H1 (cell line): ENCODE measurements at regions not wholly inside any gene's neighbourhood (a gene's known extent, or its start where the extent isn't known, plus 50 kb on each side); places are given as distances from the start of the nearest gene placed in this dataset.

Source experiments
- CTCF ChIA-PET: fragments of 300-600 bp; sonication (Branson Sonifier 250); formaldehyde crosslinking; loops from one replicate; lab custom pipeline; 2021; ENCODE audit not compliant: partially characterized antibody; lab: Charles Lee
- POLR2A ChIA-PET: fragments of 300-600 bp; sonication (Branson Sonifier 250); formaldehyde crosslinking; loops from one replicate; lab custom pipeline; 2021; ENCODE audit warnings: inconsistent platforms; ENCODE audit not compliant: partially characterized antibody; lab: Charles Lee
- DNase-seq, 2 experiments: peaks; one replicate each; pipeline versions ENCODE4 v3.0.0 to v3.0.0-alpha.2; 2010 to 2022; ENCODE audit warnings: low spot score in 2 of 2, low read depth in 1 of 2, mixed read lengths in 1 of 2
- FAIRE-seq: peaks from 2 replicates; lab custom pipeline; 2011; peaks lifted over from hg19 to GRCh38; lab: Jason Lieb, UNC
- H2AFZ ChIP-seq: 2 replicates; pipeline ENCODE4 v1.8.1; 2012; ENCODE audit warnings: low read length, inconsistent platforms
- H2AK5ac ChIP-seq: 2 replicates; pipeline ENCODE4 v1.6.1; 2013; ENCODE audit warnings: low read depth, low read length
- H2BK120ac ChIP-seq: replicated peaks from 2 replicates; pipeline ENCODE3; 2013; ENCODE audit warnings: low read depth, low read length, inconsistent platforms
- H2BK12ac ChIP-seq: 2 replicates; pipeline ENCODE4 v1.6.1; 2013; ENCODE audit warnings: low read depth, low read length
- H2BK15ac ChIP-seq: 2 replicates; pipeline ENCODE4 v1.6.1; 2013; ENCODE audit warnings: low read length
- H2BK20ac ChIP-seq: 2 replicates; pipeline ENCODE4 v1.6.1; 2013; ENCODE audit warnings: low read length
- H2BK5ac ChIP-seq: 2 replicates; pipeline ENCODE4 v1.6.1; 2013; ENCODE audit warnings: low read depth, low read length
- H3K14ac ChIP-seq: 2 replicates; pipeline ENCODE4 v1.6.1; 2013; ENCODE audit warnings: inconsistent platforms; ENCODE audit not compliant: insufficient read length
- H3K18ac ChIP-seq: 2 replicates; pipeline ENCODE4 v1.6.1; 2013; ENCODE audit warnings: low read length; ENCODE audit errors: extremely low read depth
- H3K23ac ChIP-seq: 2 replicates; pipeline ENCODE4 v1.6.1; 2013; ENCODE audit warnings: inconsistent platforms; ENCODE audit not compliant: insufficient read length
- H3K23me2 ChIP-seq: 2 replicates; pipeline ENCODE4 v1.6.1; 2013; ENCODE audit warnings: low read depth, low read length
- H3K27ac ChIP-seq: 2 replicates; pipeline ENCODE4 v1.6.1; 2011; ENCODE audit warnings: low read depth, low read length, inconsistent platforms
- H3K27me3 ChIP-seq, 4 experiments: replicated peaks in 1 of 4; 1 replicate in 1 of 4; 2 replicates in 3 of 4; pipeline versions ENCODE4 v1.6.1 to v1.8.1; 2011 to 2013; ENCODE audit warnings: low read length in 3 of 4, mild to moderate bottlenecking in 3 of 4, inconsistent platforms in 2 of 4, mixed read lengths in 2 of 4, moderate library complexity in 1 of 4; ENCODE audit not compliant: control insufficient read depth in 3 of 4, insufficient read depth in 3 of 4; ENCODE audit errors: extremely low read depth in 1 of 4
- H3K36me3 ChIP-seq, 4 experiments: 2 replicates each; pipeline versions ENCODE4 v1.6.1 to v1.8.1; 2011 to 2013; ENCODE audit warnings: mild to moderate bottlenecking in 4 of 4, low read length in 3 of 4, moderate library complexity in 2 of 4, control low read depth in 1 of 4, inconsistent platforms in 1 of 4; ENCODE audit not compliant: insufficient read depth in 4 of 4, control insufficient read depth in 2 of 4
- H3K4ac ChIP-seq: replicated peaks from 2 replicates; pipeline ENCODE3; 2013; ENCODE audit warnings: low read length, low read depth, mixed read lengths, inconsistent platforms; ENCODE audit not compliant: insufficient read length
- H3K4me1 ChIP-seq, 4 experiments: replicated peaks in 1 of 4; 1 replicate in 1 of 4; 2 replicates in 3 of 4; pipeline versions ENCODE4 v1.6.1 to v1.8.1; 2011 to 2013; ENCODE audit warnings: low read length in 3 of 4, inconsistent platforms in 2 of 4, mixed read lengths in 1 of 4; ENCODE audit not compliant: insufficient read depth in 4 of 4, control insufficient read depth in 3 of 4
- H3K4me2 ChIP-seq, 2 experiments: 2 replicates each; pipeline versions ENCODE4 v1.6.1 to v1.8.1; 2011 to 2013; ENCODE audit warnings: low read depth in 2 of 2, low read length in 2 of 2, control low read depth in 1 of 2, inconsistent platforms in 1 of 2, mild to moderate bottlenecking in 1 of 2; ENCODE audit not compliant: insufficient read depth in 1 of 2
- H3K4me3 ChIP-seq, 4 experiments: fragments of 200-600, 300-600 bp in 1 of 4; sonication (generic), shearing (Covaris generic), sonication (Bioruptor Twin) in 1 of 4; 2 replicates each; pipeline versions ENCODE4 v1.5.1 to v1.8.1; 2011 to 2016; ENCODE audit warnings: low read length in 4 of 4, low read depth in 3 of 4, control low read depth in 2 of 4, inconsistent platforms in 2 of 4, mild to moderate bottlenecking in 2 of 4, mixed read lengths in 1 of 4, moderate library complexity in 1 of 4; ENCODE audit not compliant: insufficient read depth in 2 of 4; ENCODE audit errors: extremely low read depth in 1 of 4
- H3K56ac ChIP-seq: replicated peaks from 2 replicates; pipeline ENCODE3; 2013; ENCODE audit warnings: low read depth, mild to moderate bottlenecking, mixed read lengths, low read length, inconsistent platforms; ENCODE audit not compliant: insufficient read length
- H3K79me1 ChIP-seq: 2 replicates; pipeline ENCODE4 v1.6.1; 2013; ENCODE audit warnings: low read depth, low read length, control low read depth
- H3K79me2 ChIP-seq, 2 experiments: 2 replicates each; pipeline versions ENCODE4 v1.6.1 to v1.8.1; 2012 to 2013; ENCODE audit warnings: low read length in 2 of 2, mild to moderate bottlenecking in 2 of 2, inconsistent platforms in 1 of 2; ENCODE audit not compliant: insufficient read depth in 2 of 2, control insufficient read depth in 1 of 2
- H3K9ac ChIP-seq, 4 experiments: replicated peaks in 1 of 4; 1 replicate in 1 of 4; 2 replicates in 3 of 4; pipeline versions ENCODE4 v1.6.1 to v1.8.1; 2011 to 2013; ENCODE audit warnings: low read depth in 3 of 4, low read length in 3 of 4, control low read depth in 2 of 4, mild to moderate bottlenecking in 2 of 4, moderate library complexity in 2 of 4, inconsistent platforms in 1 of 4; ENCODE audit errors: extremely low read depth in 1 of 4
- H3K9me3 ChIP-seq, 2 experiments: 2 replicates each; pipeline versions ENCODE4 v1.6.1 to v1.8.1; 2012 to 2013; ENCODE audit warnings: mild to moderate bottlenecking in 2 of 2, moderate library complexity in 2 of 2, control low read depth in 1 of 2, inconsistent platforms in 1 of 2, low read depth in 1 of 2, low read length in 1 of 2, mixed read lengths in 1 of 2; ENCODE audit not compliant: insufficient read depth in 2 of 2
- H4K20me1 ChIP-seq, 2 experiments: replicated peaks in 1 of 2; 2 replicates each; pipeline versions ENCODE3 to v1.8.1; 2011 to 2013; ENCODE audit warnings: inconsistent platforms in 2 of 2, low read length in 2 of 2, mild to moderate bottlenecking in 1 of 2; ENCODE audit not compliant: insufficient read depth in 2 of 2, control insufficient read depth in 1 of 2
- H4K5ac ChIP-seq: 2 replicates; pipeline ENCODE4 v1.6.1; 2013; ENCODE audit warnings: low read length, low read depth, mixed read lengths, inconsistent platforms; ENCODE audit not compliant: insufficient read length
- H4K8ac ChIP-seq: 2 replicates; pipeline ENCODE4 v1.8.0; 2013; ENCODE audit warnings: mild to moderate bottlenecking, moderate library complexity, low read length, inconsistent platforms; ENCODE audit not compliant: insufficient read depth; ENCODE audit errors: extremely low read depth
- H4K91ac ChIP-seq: replicated peaks from 2 replicates; pipeline ENCODE3; 2013; ENCODE audit warnings: low read length, mixed read lengths, inconsistent platforms; ENCODE audit not compliant: insufficient read length
- CHD2 ChIP-seq: IDR thresholded peaks from 2 replicates; pipeline ENCODE4 v1.6.1; 2012; ENCODE audit warnings: low read length, improper control_type of control experiment
- EGR1 ChIP-seq: IDR thresholded peaks from 2 replicates; pipeline ENCODE4 v1.6.1; 2011; ENCODE audit warnings: low read depth, low read length, borderline replicate concordance
- EP300 ChIP-seq, 2 experiments: IDR thresholded peaks; 1 replicate in 1 of 2; 2 replicates in 1 of 2; pipeline ENCODE4 v1.6.1; 2011 to 2012; ENCODE audit warnings: low read depth in 2 of 2, low read length in 2 of 2, mild to moderate bottlenecking in 2 of 2, borderline replicate concordance in 1 of 2, inconsistent platforms in 1 of 2, moderate library complexity in 1 of 2
- GABPA ChIP-seq: IDR thresholded peaks from 2 replicates; pipeline ENCODE4 v1.6.1; 2011; ENCODE audit warnings: mild to moderate bottlenecking, low read length, moderate library complexity, borderline replicate concordance; ENCODE audit not compliant: insufficient read depth
- POLR2A ChIP-seq, 2 experiments: IDR thresholded peaks; 1 replicate in 1 of 2; 2 replicates in 1 of 2; pipeline ENCODE4 v1.6.1; 2011; ENCODE audit warnings: low read depth in 2 of 2, low read length in 2 of 2, mild to moderate bottlenecking in 2 of 2; ENCODE audit errors: control extremely low read depth in 1 of 2
- POU5F1 ChIP-seq: IDR thresholded peaks from 2 replicates; pipeline ENCODE4 v1.6.1; 2011; ENCODE audit warnings: low read depth, mild to moderate bottlenecking, low read length, moderate library complexity
- RFX5 ChIP-seq: IDR thresholded peaks from 2 replicates; pipeline ENCODE4 v1.6.1; 2011; ENCODE audit warnings: low read depth, low read length, improper control_type of control experiment, borderline replicate concordance
- RNF2 ChIP-seq: fragments of 200-900, 300-1000 bp; sonication (generic); IDR thresholded peaks from 2 replicates; pipeline ENCODE4 v1.7.1; 2016; ENCODE audit warnings: borderline replicate concordance, low read depth, mild to moderate bottlenecking, antibody characterized with exemption, low read length; ENCODE audit not compliant: poor library complexity, severe bottlenecking; ENCODE audit errors: missing control alignments
- SAP30 ChIP-seq: fragments of 300-600 bp; sonication (generic); IDR thresholded peaks from 2 replicates; pipeline ENCODE4 v1.7.1; 2012; ENCODE audit warnings: low read length, moderate library complexity, mild to moderate bottlenecking, inconsistent platforms; ENCODE audit not compliant: insufficient read depth, insufficient replicate concordance
- TEAD4 ChIP-seq: IDR thresholded peaks from 2 replicates; pipeline ENCODE4 v1.6.1; 2012; ENCODE audit warnings: low read depth, low read length, inconsistent platforms, mixed read lengths
- YY1 ChIP-seq: IDR thresholded peaks from 2 replicates; pipeline ENCODE4 v1.6.1; 2011; ENCODE audit warnings: low read depth, mild to moderate bottlenecking, low read length
- WGBS, 2 experiments: shearing (Covaris generic) in 1 of 2; methylation state at CpG; one replicate each; pipeline versions ENCODE4 v1.1.6 to v1.1.7; 2013 to 2015; ENCODE audit warnings: low lambda C conversion rate in 2 of 2, mixed read lengths in 2 of 2, inconsistent platforms in 1 of 2, low coverage in 1 of 2, missing lambda C conversion rate in 1 of 2; ENCODE audit not compliant: insufficient replicate concordance in 2 of 2, insufficient coverage in 1 of 2, insufficient read length in 1 of 2; ENCODE audit errors: extremely low coverage in 1 of 2, missing lambda C conversion rate in 1 of 2; 5-methylcytosine and 5-hydroxymethylcytosine counted together
- TF ChIP-seq, protein P1 (sequence below): IDR thresholded peaks from 2 replicates; pipeline ENCODE4 v1.6.1; 2012; ENCODE audit warnings: inconsistent platforms
- TF ChIP-seq, protein P2 (sequence below): IDR thresholded peaks from 2 replicates; pipeline ENCODE4 v1.6.1; 2011; ENCODE audit warnings: low read depth, mild to moderate bottlenecking, low read length; ENCODE audit not compliant: insufficient read depth

DNA sequence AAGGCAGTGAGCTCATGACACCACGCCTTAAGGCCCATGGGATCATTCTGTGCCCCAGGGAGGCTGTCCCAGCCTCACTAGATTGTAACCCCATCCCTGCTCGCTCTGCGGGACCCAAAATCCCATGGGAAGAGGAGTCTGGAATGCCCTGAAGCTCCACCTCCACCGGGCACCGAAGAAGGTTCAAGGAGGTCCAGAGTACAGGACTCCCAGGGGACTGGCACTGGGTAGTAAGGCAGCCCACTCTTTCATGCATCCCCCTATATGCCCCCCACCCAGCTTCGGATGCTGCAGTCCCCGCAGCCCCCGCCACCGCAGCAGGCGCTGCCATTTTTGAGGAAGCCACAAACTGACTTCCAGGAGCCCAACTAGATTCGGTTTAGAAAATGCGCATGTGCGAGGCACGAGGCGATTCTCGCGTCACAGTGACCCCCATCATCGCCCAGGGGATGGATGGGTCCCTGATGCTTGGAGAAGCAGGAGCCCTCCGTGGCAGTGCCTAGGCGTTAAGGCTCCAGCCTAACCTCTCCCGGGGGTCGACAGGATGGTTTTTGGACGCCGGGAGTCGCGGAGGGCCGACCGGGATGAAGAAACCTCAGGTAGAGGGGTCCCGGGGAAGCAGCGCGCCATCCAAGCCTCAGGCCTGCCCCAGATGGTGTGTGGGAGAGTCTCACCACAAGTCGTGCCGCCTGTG lies 1681.0 kb downstream of the TP53TG3F start:
- Histone ChIP-seq H3K27me3 (no peaks in the 10 kb centered on the region), H4K8ac (no peak overlapping the region), H2BK15ac (no peak overlapping the region), H3K9me3 (peaks cover 51 to 86% of the 10 kb centered on the region in 2 experiments), H3K14ac (no peak overlapping the region), H3K36me3 (no peaks in the 10 kb centered on the region), H3K23me2 (no peaks in the 10 kb centered on the region), H3K79me1 (no peaks in the 10 kb centered on the region), H3K56ac (no peak overlapping the region), H3K18ac (no peak overlapping the region), H3K23ac (no peak overlapping the region), H3K4ac (no peak overlapping the region), H2BK5ac (no peak overlapping the region), H3K27ac (no peak overlapping the region), H4K91ac (no peak overlapping the region), H3K9ac (no peak overlapping the region), H2BK20ac (no peak overlapping the region), H3K4me3 (no peak overlapping the region), H2AFZ (no peak overlapping the region), H2AK5ac (no peak overlapping the region), H3K4me2 (no peak overlapping the region), H4K20me1 (no peaks in the 10 kb centered on the region), H4K5ac (no peak overlapping the region), H3K79me2 (no peaks in the 10 kb centered on the region), H3K4me1 (no peaks in the 10 kb centered on the region), H2BK120ac (no peak overlapping the region), H2BK12ac (no peak overlapping the region)
- ChIA-PET CTCF (no interaction called here), POLR2A (no interaction called here)
- no peak for DNase-seq
- no peak for FAIRE-seq
- 90% methylated on average over 22 of the region's 33 CpGs; no CpG with 5 or more reads in 1 of the 2 experiments for WGBS, 2 experiments
- TF ChIP-seq RFX5 (no peak), RNF2 (no peak), GABPA (no peak), CHD2 (no peak), TEAD4 (no peak), POLR2A (IDR thresholded peaks at IDR 0.05; ENCODE audit: control extremely low read depth in 1 of 2, low read depth in 2 of 2, low read length in 2 of 2) (no peak), YY1 (no peak), SAP30 (no peak), EGR1 (no peak), EP300 (IDR thresholded peaks at IDR 0.05; ENCODE audit: borderline replicate concordance in 1 of 2, low read depth in 2 of 2, low read length in 2 of 2) (no peak), POU5F1 (no peak)
- TF ChIP-seq, protein P1, sequence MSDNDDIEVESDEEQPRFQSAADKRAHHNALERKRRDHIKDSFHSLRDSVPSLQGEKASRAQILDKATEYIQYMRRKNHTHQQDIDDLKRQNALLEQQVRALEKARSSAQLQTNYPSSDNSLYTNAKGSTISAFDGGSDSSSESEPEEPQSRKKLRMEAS = no peak
- TF ChIP-seq, protein P2, sequence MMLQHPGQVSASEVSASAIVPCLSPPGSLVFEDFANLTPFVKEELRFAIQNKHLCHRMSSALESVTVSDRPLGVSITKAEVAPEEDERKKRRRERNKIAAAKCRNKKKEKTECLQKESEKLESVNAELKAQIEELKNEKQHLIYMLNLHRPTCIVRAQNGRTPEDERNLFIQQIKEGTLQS = no peak
